ENCODE measurements at regions not wholly inside any gene's neighbourhood (a gene's known extent, or its start where the extent isn't known, plus 50 kb on each side); places are given as distances from the start of the nearest gene placed in this dataset.

- H3K9me3 ChIP-seq (replicated peaks; ENCODE audit: control insufficient read depth, insufficient read depth, low read length): peaks cover 3% of the 10 kb centered on the region; the same call in 2 of the 3 replicates
- H3K27ac ChIP-seq (ENCODE audit: control insufficient read depth, insufficient read depth): no peak overlapping the region
- no peaks in the 10 kb centered on the region for H3K36me3 ChIP-seq (ENCODE audit: control insufficient read depth in 2 of 2, insufficient read depth in 2 of 2, low read length in 1 of 2)
- SMC1A ChIA-PET (ENCODE audit: uncharacterized antibody, unreplicated experiment): interaction anchor here (0.6 to 1.8 kb wide), 2 partner anchors 11 to 306 kb away, joined by 3 to 4 read pairs; no protein-coding TSS in a partner anchor
- no peak overlapping the region; the same call in 1 of the 2 replicates for H2AFZ ChIP-seq (ENCODE audit: control insufficient read depth, low read depth, low read length)
- H3K4me3 ChIP-seq: no peak overlapping the region
- H3K79me2 ChIP-seq (ENCODE audit: control insufficient read depth, insufficient read depth, low read length): no peaks in the 10 kb centered on the region
- H3K9ac ChIP-seq (ENCODE audit: control insufficient read depth, insufficient read depth, low read length): no peak overlapping the region
- POLR2A ChIA-PET: no interaction called here
- no peak overlapping the region for H3K4me2 ChIP-seq (ENCODE audit: control insufficient read depth, insufficient read depth)
- ATAC-seq (peak; percentile 36), DNase-seq (ENCODE audit: low read depth, low spot score) (no peak), FAIRE-seq (peak; percentile 57)
- intact Hi-C loops (cut with micrococcal nuclease; ENCODE audit: unreplicated experiment): no loop called here
- no peaks in the 10 kb centered on the region for H4K20me1 ChIP-seq (ENCODE audit: control insufficient read depth, insufficient read depth)
- in situ Hi-C loops (cut with MboI): no loop called here
- H3K27me3 ChIP-seq (replicated peaks in 1 of 2; ENCODE audit: control insufficient read depth in 2 of 2, insufficient read depth in 2 of 2, low read length in 1 of 2): no peaks in the 10 kb centered on the region
- TF ChIP-seq NFYA (IDR thresholded peaks at IDR 0.05; ENCODE audit: borderline replicate concordance, low read depth, low read length): no peak
- peak; percentile 63 for TF ChIP-seq RUNX3 (IDR thresholded peaks at IDR 0.05; ENCODE audit: low read length)
- peak; percentile 82 for TF ChIP-seq TCF7 (IDR thresholded peaks at IDR 0.05; ENCODE audit: borderline replicate concordance)
- no peak for TF ChIP-seq FOS (IDR thresholded peaks at IDR 0.05; ENCODE audit: borderline replicate concordance, extremely low read depth, insufficient read length)
- H3K4me1 ChIP-seq (ENCODE audit: control insufficient read depth, insufficient read depth, low read length): peaks cover 7% of the 10 kb centered on the region; the same call in 1 of the 2 replicates
- 25% methylated on average over 6 of the region's 6 CpGs for WGBS (ENCODE audit: insufficient coverage, insufficient replicate concordance, low lambda C conversion rate, missing lambda C conversion rate)
- CTCF ChIA-PET: interaction anchor here (0.6 kb wide), 1 partner anchor 1025 kb away, joined by 3 read pairs; no protein-coding TSS in a partner anchor
- RAD21 ChIA-PET (ENCODE audit: unreplicated experiment): interaction anchor here (0.6 kb wide), 1 partner anchor 484 kb away, joined by 3 read pairs; no protein-coding TSS in a partner anchor
- BruUV-seq (replicated peaks): no TSS peak
Measured at GRCh38 chr4:152079543-152080293, 318.9 kb upstream of the GATB start.

- ATAC-seq (no peak), DNase-seq (ENCODE audit: low read depth, low spot score) (no peak), FAIRE-seq (peak; percentile 7)
- Histone ChIP-seq H3K9ac (ENCODE audit: control insufficient read depth, insufficient read depth, low read length) (no peak overlapping the region), H3K36me3 (ENCODE audit: control insufficient read depth in 2 of 2, insufficient read depth in 2 of 2, low read length in 1 of 2) (no peaks in the 10 kb centered on the region), H4K20me1 (ENCODE audit: control insufficient read depth, insufficient read depth) (no peaks in the 10 kb centered on the region), H2AFZ (ENCODE audit: control insufficient read depth, low read depth, low read length) (no peak overlapping the region), H3K9me3 (replicated peaks; ENCODE audit: control insufficient read depth, insufficient read depth, low read length) (peaks cover 3% of the 10 kb centered on the region; the same call in 2 of the 3 replicates), H3K79me2 (ENCODE audit: control insufficient read depth, insufficient read depth, low read length) (no peaks in the 10 kb centered on the region), H3K4me3 (no peak overlapping the region), H3K27me3 (replicated peaks in 1 of 2; ENCODE audit: control insufficient read depth in 2 of 2, insufficient read depth in 2 of 2, low read length in 1 of 2) (no peaks in the 10 kb centered on the region), H3K4me1 (ENCODE audit: control insufficient read depth, insufficient read depth, low read length) (peaks cover 7% of the 10 kb centered on the region; the same call in 1 of the 2 replicates), H3K4me2 (ENCODE audit: control insufficient read depth, insufficient read depth) (no peak overlapping the region), H3K27ac (ENCODE audit: control insufficient read depth, insufficient read depth) (no peak overlapping the region)
- ChIA-PET CTCF (interaction anchor here (0.6 kb wide), 1 partner anchor 1025 kb away, joined by 3 read pairs; no protein-coding TSS in a partner anchor), POLR2A (no interaction called here), SMC1A (ENCODE audit: uncharacterized antibody, unreplicated experiment) (interaction anchor here (1.8 kb wide), 1 partner anchor 307 kb away, joined by 4 read pairs; no protein-coding TSS in a partner anchor), RAD21 (ENCODE audit: unreplicated experiment) (no interaction called here)
- in situ Hi-C loops (cut with MboI): no loop called here
- BruUV-seq (replicated peaks): no TSS peak
- WGBS (ENCODE audit: insufficient coverage, insufficient replicate concordance, low lambda C conversion rate, missing lambda C conversion rate): 44% methylated on average over 3 of the region's 3 CpGs
- intact Hi-C loops (cut with micrococcal nuclease; ENCODE audit: unreplicated experiment): no loop called here
- no peak for TF ChIP-seq PML (IDR thresholded peaks at IDR 0.05; ENCODE audit: low read length)
- TF ChIP-seq YBX1 (IDR thresholded peaks at IDR 0.05): no peak
- TF ChIP-seq HCFC1 (IDR thresholded peaks at IDR 0.05; ENCODE audit: low read length): no peak
- TF ChIP-seq IKZF1 (conservative IDR thresholded peaks at IDR 0.05): no peak
- no peak for TF ChIP-seq SIX5 (IDR thresholded peaks at IDR 0.05; ENCODE audit: low read depth, low read length, severe bottlenecking)
- no peak for TF ChIP-seq ASH2L (IDR thresholded peaks at IDR 0.05; ENCODE audit: borderline replicate concordance, low read depth)
- TF ChIP-seq, protein P1, sequence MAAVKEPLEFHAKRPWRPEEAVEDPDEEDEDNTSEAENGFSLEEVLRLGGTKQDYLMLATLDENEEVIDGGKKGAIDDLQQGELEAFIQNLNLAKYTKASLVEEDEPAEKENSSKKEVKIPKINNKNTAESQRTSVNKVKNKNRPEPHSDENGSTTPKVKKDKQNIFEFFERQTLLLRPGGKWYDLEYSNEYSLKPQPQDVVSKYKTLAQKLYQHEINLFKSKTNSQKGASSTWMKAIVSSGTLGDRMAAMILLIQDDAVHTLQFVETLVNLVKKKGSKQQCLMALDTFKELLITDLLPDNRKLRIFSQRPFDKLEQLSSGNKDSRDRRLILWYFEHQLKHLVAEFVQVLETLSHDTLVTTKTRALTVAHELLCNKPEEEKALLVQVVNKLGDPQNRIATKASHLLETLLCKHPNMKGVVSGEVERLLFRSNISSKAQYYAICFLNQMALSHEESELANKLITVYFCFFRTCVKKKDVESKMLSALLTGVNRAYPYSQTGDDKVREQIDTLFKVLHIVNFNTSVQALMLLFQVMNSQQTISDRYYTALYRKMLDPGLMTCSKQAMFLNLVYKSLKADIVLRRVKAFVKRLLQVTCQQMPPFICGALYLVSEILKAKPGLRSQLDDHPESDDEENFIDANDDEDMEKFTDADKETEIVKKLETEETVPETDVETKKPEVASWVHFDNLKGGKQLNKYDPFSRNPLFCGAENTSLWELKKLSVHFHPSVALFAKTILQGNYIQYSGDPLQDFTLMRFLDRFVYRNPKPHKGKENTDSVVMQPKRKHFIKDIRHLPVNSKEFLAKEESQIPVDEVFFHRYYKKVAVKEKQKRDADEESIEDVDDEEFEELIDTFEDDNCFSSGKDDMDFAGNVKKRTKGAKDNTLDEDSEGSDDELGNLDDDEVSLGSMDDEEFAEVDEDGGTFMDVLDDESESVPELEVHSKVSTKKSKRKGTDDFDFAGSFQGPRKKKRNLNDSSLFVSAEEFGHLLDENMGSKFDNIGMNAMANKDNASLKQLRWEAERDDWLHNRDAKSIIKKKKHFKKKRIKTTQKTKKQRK (IDR thresholded peaks at IDR 0.05; ENCODE audit: low read depth, low read length): no peak
- TF ChIP-seq ZZZ3 (IDR thresholded peaks at IDR 0.05; ENCODE audit: control insufficient read depth, insufficient read length, low read depth): no peak
Measured at GRCh38 chr4:152079079-152079478, 318.3 kb upstream of the GATB start.

Measured in GM12878 (cell line).